Stomach (tissue), 8 donors: ENCODE measurements at regions not wholly inside any gene's neighbourhood (a gene's known extent, or its start where the extent isn't known, plus 50 kb on each side); places are given as distances from the start of the nearest gene placed in this dataset.

Experiments used
- DNase-seq, 2 donors: peaks; one replicate each; pipeline versions ENCODE4 v3.0.0 to v3.0.0-alpha.2; 2013 to 2019
- H3K27ac ChIP-seq, 5 donors: fragments of 200-600 bp in 4 of 5; sonication (generic) in 4 of 5; one replicate each; pipeline ENCODE4 v1.5.1; 2013 to 2019; ENCODE audit warnings: mild to moderate bottlenecking in 1 of 5, moderate library complexity in 1 of 5
- H3K27me3 ChIP-seq, 3 donors: fragments of 200-600 bp; sonication (generic); one replicate each; pipeline ENCODE4 v1.5.1; 2017 to 2019; ENCODE audit warnings: mixed run types in 1 of 3
- H3K36me3 ChIP-seq, 4 donors: fragments of 200-600 bp; sonication (generic); 1 replicate in 3 of 4; 2 replicates in 1 of 4; pipeline ENCODE4 v1.5.1; 2016 to 2019
- H3K4me1 ChIP-seq, 4 donors: fragments of 200-600 bp; sonication (generic); one replicate each; pipeline ENCODE4 v1.5.1; 2016 to 2019
- H3K4me3 ChIP-seq, 4 donors: fragments of 200-600 bp; sonication (generic) in 3 of 4; one replicate each; pipeline ENCODE4 v1.5.1; 2016 to 2019; ENCODE audit warnings: mild to moderate bottlenecking in 1 of 4
- H3K9me3 ChIP-seq, 4 donors: fragments of 200-600 bp; sonication (generic); one replicate each; pipeline ENCODE4 v1.5.1; 2016 to 2019
- EP300 ChIP-seq: sonication (generic); formaldehyde crosslinking; IDR thresholded peaks from one replicate; pipeline ENCODE4 v1.6.1; 2017; ENCODE audit warnings: antibody characterized with exemption
- POLR2A ChIP-seq, 4 donors: fragments of 450-650 bp; IDR thresholded peaks; one replicate each; pipeline ENCODE4 v1.6.1; 2016; ENCODE audit warnings: antibody characterized with exemption in 4 of 4, control low read depth in 2 of 4, mild to moderate bottlenecking in 1 of 4, moderate library complexity in 1 of 4
- POLR2AphosphoS5 ChIP-seq, 3 donors: sonication (generic); formaldehyde crosslinking; IDR thresholded peaks; one replicate each; pipeline ENCODE4 v1.6.1; 2016; ENCODE audit warnings: antibody characterized with exemption in 3 of 3
- WGBS, 5 donors: extraction: QIAGEN DNeasy Blood & Tissue Kit in 3 of 5; methylation state at CpG; one replicate each; pipeline versions ENCODE4 v1.1.5 to v1.1.7; 2013 to 2018; 5-methylcytosine and 5-hydroxymethylcytosine counted together
- intact Hi-C: fragments of 100-400 bp; cut with DNase I; formaldehyde crosslinking; loops from one replicate; pipeline ENCODE4 v1.15.1; 2023; ENCODE audit warnings: low total_unique reads
- TF ChIP-seq, protein P1 (sequence below), 7 experiments: fragments of 450-650 bp in 4 of 7; fragments of 200-600 bp in 3 of 7; sonication (generic) in 3 of 7; IDR thresholded peaks; one replicate each; pipeline ENCODE4 v1.5.1; 2016 to 2019; ENCODE audit warnings: antibody characterized with exemption in 7 of 7, control low read depth in 2 of 7, mild to moderate bottlenecking in 1 of 7
- donor health status: healthy with polysubstance abuse.
- donor health status: Bipolar disorder and iron deficiency.
- donor health status: healthy.

DNA sequence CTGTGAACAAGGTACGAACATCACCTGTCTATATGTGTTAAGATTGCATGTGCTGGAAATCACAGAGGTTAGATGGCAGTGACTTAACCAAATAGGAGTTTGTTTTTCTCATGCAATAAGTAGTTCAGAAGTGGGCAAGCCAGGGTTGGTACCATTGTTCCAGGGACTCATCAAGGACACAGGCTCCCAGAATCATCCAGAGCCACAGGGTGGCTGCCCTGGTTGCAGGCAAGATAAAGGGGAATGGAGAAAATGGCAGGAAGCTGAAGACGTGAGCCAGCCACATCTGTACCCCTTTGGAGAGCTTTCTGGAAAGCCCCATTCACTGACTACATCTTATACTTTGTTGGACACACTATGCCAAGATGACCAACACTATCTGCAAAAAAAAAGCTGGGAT lies 126.0 kb upstream of the IL12B start:
- intact Hi-C loops: no loop called here
- H3K9me3 ChIP-seq: no peaks in the 10 kb centered on the region
- no peaks in the 10 kb centered on the region for H3K27me3 ChIP-seq
- no peak for DNase-seq
- H3K4me1 ChIP-seq: peaks cover 4 to 16% (median 10%) of the 10 kb centered on the region in 4 donors
- 70 to 82% (median 76%) methylated on average over 2 of the region's 2 CpGs for WGBS, 5 donors
- H3K27ac ChIP-seq: no peak overlapping the region
- no peaks in the 10 kb centered on the region for H3K36me3 ChIP-seq
- TF ChIP-seq POLR2AphosphoS5 (IDR thresholded peaks at IDR 0.05) (no peak), EP300 (no peak), POLR2A (IDR thresholded peaks at IDR 0.05) (no peak)
- TF ChIP-seq, protein P1, sequence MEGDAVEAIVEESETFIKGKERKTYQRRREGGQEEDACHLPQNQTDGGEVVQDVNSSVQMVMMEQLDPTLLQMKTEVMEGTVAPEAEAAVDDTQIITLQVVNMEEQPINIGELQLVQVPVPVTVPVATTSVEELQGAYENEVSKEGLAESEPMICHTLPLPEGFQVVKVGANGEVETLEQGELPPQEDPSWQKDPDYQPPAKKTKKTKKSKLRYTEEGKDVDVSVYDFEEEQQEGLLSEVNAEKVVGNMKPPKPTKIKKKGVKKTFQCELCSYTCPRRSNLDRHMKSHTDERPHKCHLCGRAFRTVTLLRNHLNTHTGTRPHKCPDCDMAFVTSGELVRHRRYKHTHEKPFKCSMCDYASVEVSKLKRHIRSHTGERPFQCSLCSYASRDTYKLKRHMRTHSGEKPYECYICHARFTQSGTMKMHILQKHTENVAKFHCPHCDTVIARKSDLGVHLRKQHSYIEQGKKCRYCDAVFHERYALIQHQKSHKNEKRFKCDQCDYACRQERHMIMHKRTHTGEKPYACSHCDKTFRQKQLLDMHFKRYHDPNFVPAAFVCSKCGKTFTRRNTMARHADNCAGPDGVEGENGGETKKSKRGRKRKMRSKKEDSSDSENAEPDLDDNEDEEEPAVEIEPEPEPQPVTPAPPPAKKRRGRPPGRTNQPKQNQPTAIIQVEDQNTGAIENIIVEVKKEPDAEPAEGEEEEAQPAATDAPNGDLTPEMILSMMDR (IDR thresholded peaks at IDR 0.05): no peak
- H3K4me3 ChIP-seq: no peak overlapping the region

GRCh38 chr5:159456722-159457465 lies 126.6 kb upstream of the IL12B start:
- H3K27ac ChIP-seq: no peak overlapping the region
- no peaks in the 10 kb centered on the region for H3K9me3 ChIP-seq
- H3K36me3 ChIP-seq: no peaks in the 10 kb centered on the region
- intact Hi-C loops: no loop called here
- no peaks in the 10 kb centered on the region for H3K27me3 ChIP-seq
- H3K4me1 ChIP-seq: peaks cover 0 to 12% (median 7%) of the 10 kb centered on the region in 4 donors
- TF ChIP-seq POLR2A (IDR thresholded peaks at IDR 0.05) (no peak), POLR2AphosphoS5 (IDR thresholded peaks at IDR 0.05) (no peak), EP300 (no peak)
- TF ChIP-seq, protein P1 (IDR thresholded peaks at IDR 0.05): no peak
- DNase-seq: no peak
- H3K4me3 ChIP-seq: no peak overlapping the region

- WGBS, 5 donors: 67 to 84% (median 76%) methylated on average over 4 of the region's 4 CpGs
- no peak overlapping the region for H3K27ac ChIP-seq
- H3K27me3 ChIP-seq: no peaks in the 10 kb centered on the region
- intact Hi-C loops: no loop called here
- no peaks in the 10 kb centered on the region for H3K9me3 ChIP-seq
- DNase-seq: no peak
- H3K36me3 ChIP-seq: no peaks in the 10 kb centered on the region
- TF ChIP-seq, protein P1 (IDR thresholded peaks at IDR 0.05): no peak
- TF ChIP-seq EP300: no peak
- TF ChIP-seq POLR2AphosphoS5 (IDR thresholded peaks at IDR 0.05): no peak
- TF ChIP-seq POLR2A (IDR thresholded peaks at IDR 0.05): no peak
- H3K4me3 ChIP-seq: no peak overlapping the region
- peaks cover 0 to 11% (median 4%) of the 10 kb centered on the region in 4 donors for H3K4me1 ChIP-seq
These were observed 128.0 kb upstream of the IL12B start for GRCh38 chr5:159458217-159458711.

DNA sequence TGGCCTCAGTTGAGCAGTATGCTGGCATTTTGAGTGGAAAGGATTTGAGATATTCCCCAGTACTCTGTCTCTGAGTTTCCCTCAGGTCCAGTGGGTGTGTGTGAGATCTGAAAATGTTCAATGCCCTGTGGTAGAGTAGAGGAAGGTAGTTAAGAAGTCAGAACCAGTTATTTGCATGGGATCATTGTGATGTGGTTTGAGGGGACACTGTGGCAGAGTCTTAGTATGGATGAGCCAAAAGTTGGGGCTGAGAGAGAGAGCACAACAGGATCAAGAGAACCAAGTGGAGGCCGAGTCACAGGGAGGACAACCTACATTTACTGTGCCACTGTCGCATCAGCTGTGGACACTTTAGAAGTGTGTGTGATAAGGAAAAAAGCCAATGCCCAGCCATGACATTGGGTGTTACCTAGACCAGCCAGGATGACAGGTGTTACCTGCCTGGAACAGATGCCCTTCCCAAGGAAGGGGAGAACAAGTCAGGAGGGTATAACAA lies 128.9 kb upstream of the IL12B start:
- intact Hi-C loops: no loop called here
- Histone ChIP-seq H3K9me3 (no peaks in the 10 kb centered on the region), H3K4me3 (no peak overlapping the region), H3K36me3 (no peaks in the 10 kb centered on the region), H3K27ac (no peak overlapping the region), H3K27me3 (no peaks in the 10 kb centered on the region), H3K4me1 (peaks cover 0 to 11% (median 4%) of the 10 kb centered on the region in 4 donors)
- WGBS, 5 donors: 83 to 96% (median 91%) methylated on average over 2 of the region's 2 CpGs
- no peak for DNase-seq
- TF ChIP-seq EP300 (no peak), POLR2AphosphoS5 (IDR thresholded peaks at IDR 0.05) (no peak), POLR2A (IDR thresholded peaks at IDR 0.05) (no peak)
- TF ChIP-seq, protein P1 (IDR thresholded peaks at IDR 0.05): no peak
